Superior temporal gyrus (tissue), 1 donor: ENCODE measurements at regions not wholly inside any gene's neighbourhood (a gene's known extent, or its start where the extent isn't known, plus 50 kb on each side); places are given as distances from the start of the nearest gene placed in this dataset.
A peak's percentile ranks its signal among the peaks of the same experiment; 100 is the strongest.

ENCODE experiments used
- DNase-seq: peaks from one replicate; pipeline ENCODE4 v3.0.0-alpha.2; 2016; ENCODE audit errors: extremely low spot score

DNA sequence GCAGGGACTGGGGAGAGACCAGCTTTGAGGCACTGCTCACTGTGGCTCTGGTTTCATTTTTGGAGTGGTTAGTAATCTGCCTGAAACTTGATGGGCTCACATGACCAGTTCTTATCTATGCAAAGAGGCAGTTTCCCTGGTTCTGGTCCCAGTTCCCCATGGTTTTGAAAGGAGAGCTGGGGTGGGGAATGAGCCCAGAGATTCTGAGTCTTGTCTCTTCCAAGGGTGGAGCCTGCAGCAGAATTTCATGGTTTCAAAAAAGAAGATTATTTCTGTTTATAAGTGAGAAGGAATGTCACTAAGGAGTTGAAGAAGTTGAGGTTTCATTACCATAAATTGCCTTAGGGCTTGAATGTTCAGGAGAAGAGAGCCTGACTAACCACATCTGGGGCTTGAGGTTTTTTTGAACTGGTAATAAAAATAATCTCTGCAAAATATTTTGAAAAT, 190.2 kb upstream of the HABP2 start:
- no peak for DNase-seq

DNA sequence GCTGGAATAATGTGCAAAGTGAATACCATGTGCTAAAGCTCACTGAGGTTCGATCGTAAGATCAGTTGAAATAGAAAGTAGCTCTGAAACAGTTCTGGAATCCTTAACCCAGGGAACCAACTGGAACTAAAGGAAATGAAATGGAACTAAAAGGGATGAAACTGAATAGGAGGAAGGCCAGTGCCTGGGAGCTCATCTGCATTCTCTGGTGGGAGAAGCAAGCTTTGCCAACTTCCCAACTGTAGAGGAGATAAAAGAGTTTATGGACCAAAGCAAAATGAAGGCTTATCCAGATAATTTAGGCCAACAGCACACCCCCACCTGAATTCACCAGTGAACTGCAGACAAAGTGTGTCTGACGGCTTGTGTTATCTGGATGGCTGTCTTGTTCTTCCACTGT, 188.6 kb upstream of the HABP2 start:
- no peak for DNase-seq

DNA sequence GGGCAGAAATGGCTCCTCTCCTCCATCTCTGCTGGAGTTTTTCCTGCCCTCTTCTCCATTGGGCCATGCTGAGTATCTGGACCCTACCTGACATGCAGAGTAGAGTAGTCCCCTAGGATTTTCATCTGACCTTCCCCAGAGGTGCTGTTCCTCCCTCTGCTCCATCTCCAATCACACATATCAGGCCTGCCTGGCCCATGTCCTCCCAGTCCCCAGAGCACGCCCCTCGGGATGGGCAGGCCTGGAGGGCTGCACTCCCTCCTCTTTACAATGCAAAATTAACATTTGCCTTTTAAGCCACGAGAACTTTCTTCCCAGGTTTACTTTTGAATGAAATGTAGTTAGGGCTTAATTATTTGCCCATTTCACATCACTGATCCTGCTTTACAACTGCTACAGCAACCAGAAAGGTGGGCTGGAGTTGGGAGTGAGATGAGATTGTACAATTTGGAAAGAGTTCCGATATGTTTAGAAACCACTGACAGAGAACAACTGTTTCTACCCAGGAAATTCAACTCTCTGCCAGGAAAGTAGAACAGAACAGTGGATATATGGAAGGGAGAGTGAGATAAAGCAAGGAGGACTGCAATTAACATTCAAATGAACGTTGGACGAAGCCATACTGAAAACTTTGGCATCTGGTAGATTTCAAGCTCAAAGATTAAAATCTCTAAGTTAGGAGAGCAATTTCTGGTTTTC, 184.0 kb upstream of the HABP2 start:
- no peak for DNase-seq

DNA sequence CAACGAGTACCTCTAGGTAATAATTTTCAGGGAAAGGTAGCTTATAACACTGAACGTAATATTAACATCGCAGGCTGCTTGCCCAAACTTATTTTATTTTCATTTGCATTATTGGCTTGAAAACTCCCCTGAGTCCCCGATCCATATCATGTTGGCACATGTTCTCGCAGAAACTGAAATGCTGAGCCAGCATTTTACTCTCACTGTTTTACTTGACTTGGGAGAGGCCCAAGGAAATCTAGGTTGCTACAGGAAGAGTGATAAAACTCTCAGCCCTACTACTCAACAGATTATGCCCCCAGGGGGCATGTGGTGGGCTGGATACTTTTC, 183.5 kb upstream of the HABP2 start:
- DNase-seq, result peak; percentile 14

DNA sequence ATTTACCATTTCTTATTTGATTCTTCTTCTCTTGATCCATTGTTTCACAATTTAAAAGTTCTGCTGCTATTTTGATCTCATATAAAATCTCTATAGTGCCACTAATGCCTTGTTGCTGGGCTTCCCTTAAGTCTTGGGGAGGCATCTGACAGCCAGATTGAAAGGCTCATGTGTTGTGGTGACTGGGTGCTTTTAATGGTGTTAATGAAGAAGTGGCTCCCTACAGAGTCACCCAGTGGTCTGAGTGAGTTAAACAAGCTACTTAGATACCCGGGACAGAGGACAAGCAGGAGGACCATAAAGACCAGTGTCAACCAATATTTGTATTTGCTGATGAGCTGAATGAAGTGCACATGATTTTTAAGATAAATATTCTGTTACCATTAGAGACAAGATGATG, 176.4 kb upstream of the HABP2 start:
- DNase-seq, result no peak

DNA sequence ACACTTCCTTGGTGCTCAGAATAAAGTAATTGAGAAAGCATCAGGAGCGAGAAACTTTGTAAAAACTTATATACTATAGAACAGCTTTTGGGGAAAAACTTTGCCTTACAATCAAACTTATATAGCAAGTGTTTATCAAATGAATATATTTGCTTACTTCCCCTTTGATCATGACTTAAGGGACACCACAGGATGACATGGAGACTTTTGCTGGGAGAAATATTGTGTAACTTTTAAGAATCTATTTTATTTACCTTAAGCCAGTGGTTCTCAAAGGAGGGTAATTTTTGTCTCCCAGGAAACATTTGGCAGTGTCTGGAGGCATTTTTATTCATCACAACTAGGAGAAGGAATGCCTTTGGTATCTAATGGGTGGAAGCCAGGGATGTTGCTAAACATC, 173.8 kb upstream of the HABP2 start:
- no peak for DNase-seq

DNA sequence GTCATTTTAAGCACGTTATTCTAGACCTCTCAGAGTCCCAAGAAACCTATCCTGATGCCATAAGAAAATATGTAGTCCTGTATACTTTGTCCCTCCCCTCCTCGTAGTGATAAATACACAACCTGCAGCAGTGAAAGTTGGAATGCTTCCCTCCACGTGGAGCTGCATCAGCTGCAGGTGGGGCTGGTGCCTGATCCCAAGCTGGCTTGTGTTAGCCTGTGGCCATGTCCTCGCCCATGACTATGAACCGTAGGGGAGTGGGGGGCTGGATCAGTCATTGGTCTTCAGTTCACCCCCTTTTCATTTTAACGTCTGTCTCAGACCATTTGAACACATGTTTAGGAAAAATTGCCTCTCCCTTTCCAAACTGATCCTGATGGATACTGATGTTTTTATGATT, 171.4 kb upstream of the HABP2 start:
- no peak for DNase-seq

DNA sequence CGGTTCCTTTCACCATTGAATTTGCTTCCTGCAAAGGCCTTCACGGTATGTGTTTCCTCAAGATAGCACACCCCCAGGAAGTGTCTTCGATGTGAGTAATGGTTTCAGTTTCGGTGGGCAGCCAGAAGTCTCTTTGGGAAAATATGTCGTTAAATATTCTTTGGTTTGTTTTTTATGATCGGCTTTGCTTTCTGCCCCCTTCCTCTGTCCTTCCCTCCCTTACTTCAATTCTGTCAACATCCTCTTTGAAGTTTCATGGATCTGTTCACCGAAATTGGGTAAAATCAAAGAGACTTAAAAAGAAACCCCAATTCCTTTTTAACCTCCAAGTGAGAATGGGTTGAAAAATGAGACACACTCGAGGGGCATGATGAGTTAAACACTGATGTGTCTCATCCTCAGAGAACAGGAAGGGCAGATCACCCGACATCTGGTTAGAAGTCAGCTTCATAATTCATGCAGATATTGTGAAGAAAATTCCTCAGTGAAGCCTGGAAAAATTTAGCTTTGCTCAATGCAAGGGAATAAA, 170.8 kb upstream of the HABP2 start:
- no peak for DNase-seq

DNA sequence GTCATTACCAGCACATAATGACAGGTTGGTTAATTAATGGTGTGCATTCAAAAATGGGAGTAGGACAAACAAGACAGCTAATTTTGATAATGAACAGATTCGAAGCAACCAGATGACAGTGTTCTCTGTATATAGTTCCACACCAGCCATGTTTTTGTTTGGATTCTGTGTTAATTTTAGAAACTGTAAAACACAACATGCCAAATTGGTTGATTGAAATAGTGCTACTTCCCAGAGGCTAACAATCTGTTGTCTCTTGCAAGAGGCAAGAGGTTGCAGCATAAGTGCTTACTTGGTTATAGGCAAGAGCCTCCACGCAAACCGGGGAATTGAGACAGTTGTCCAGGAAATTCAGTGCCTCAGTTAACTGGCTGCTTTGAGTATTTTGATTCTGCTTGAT, 170.2 kb upstream of the HABP2 start:
- no peak for DNase-seq

DNA sequence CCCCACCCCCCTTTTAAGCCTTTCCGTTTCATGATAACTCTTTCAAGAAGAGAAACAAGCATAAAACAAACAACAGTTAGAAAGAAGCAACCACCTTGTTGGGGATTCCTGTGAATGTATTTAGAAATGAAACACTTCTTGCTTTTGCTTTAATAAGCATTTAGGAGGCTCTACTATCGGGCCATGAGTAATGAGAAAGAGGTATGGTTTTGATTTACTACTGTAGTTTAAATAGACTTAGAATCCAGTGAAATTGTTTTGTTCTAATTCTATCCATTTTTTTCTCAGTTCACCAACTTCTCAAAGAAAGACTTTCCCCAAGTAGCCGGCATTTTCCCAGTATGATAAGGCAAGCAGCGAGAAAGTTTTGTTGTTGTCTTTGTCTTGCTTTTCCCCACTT, 168.7 kb upstream of the HABP2 start:
- DNase-seq, result no peak

DNA sequence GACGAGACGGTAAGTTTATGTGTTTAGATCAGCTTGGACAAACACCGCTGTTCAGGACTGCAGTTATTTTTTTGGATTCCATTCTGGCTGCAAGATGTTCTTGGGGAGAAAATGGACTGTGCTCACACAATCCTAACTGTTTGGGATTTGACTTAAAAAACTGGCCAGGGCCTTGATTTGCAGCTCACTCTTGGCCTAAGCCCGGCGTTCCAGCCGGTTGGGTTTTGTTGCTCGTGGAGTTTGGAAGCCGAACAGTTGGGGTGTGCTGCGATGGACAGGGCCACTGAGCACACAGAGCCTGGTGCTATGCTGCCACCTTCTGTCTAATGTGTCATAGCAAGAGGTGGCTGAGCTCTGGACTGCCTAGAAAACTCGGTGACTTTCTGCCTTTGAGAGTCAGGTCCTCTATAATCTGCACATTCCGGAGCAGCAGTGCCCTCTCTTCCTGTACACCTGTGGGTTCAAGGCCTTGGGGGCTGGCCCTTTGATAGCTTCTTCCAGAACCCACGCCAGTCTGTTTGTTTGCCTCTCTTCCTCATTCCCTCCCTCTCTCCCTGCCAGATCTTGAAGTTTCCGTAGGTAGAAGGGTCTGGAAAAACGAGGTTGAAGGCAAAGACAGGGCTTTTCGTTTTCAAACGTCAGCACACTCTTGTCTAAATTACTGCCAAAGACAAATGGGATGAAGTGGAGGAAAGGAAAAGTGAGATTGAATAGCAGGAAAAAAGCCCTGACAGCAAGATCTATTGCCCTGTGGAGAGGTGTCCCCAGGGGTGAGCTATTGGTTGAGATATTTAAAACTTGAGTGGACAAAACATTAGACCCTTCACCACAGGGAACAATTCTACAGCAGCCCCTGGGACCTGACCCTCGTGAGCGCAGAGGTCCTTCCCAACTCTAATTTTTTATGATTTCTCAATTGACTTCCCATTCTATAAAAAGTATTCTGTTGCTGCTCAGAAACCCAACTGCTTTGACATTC, 167.5 kb upstream of the HABP2 start:
- DNase-seq, result peak; percentile 94

DNA sequence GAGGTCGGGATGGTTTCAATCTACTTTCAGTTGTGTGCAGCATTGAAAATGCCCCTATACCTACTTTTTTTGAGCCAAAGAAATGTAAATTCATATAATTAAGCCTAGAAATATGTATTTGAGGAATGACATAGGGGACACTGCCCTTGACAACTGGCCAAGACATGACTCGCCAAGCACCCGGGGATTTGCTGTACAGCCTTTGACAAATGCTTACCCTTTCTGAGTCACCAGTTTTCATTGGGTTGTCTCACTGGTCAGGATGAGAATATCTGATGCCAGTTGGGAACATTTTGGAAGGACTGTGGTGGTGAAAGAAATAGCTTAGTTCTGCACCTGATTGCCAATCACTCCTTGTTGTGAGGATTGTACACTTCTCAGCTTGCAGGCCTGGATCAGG, 166.8 kb upstream of the HABP2 start:
- no peak for DNase-seq

DNA sequence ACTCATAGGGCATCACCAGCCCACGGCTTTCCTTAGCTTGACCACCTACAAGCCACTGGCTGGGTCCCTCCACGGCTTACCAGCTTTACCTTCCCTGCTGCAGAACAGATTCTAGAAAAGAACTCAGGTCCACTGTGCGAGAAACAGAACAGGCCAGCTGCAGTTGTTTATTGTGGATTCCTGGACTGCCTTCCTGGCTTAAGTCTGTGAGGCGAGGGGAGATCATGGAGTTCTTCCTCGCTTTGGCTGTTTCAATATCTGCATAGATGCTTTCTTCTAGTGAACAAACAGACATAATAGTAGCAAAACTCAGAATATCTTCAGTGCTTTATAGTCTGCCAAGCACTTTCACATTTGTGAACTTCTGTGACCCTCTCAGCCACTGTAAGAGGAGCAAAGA, 162.9 kb upstream of the HABP2 start:
- DNase-seq, result no peak

DNA sequence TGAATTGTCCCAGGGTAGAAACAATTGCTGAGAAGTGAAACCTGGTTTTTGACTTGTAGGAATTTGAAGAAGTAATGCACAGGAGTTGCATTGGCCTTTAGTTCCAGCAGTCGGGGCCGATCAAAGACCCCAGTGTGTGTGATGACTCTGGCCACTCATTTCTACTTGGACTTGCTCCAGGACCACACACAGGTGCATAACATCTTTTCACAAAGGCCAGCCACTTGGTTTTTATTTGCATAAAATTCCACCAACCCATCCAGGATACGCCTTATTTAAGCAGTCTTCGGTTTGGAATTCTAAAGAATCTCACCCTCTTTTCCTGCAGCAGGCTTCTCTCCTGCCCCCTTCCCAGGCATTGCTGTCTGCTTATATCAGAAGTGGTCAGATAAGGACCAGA, 162.0 kb upstream of the HABP2 start:
- DNase-seq, result no peak

DNA sequence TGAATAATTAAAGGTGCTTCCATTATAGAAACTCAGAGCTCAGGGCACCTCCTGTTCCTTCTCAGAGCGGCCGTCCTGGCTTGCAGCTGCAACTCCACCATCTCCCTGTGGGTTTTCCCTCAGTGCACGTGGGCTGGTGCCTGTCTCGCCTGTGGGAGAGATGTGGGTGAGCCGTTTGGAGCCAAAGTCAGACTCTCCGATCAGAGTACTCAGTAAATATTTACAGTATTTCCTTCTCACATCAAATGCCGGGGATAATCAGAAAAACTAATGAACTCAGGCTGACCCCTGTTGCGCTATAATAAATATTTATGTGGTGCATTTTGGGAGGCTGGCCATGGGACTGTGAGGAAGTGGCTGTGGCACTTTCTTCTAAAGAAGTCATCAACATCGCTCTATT, 155.8 kb upstream of the HABP2 start:
- DNase-seq, result no peak

DNA sequence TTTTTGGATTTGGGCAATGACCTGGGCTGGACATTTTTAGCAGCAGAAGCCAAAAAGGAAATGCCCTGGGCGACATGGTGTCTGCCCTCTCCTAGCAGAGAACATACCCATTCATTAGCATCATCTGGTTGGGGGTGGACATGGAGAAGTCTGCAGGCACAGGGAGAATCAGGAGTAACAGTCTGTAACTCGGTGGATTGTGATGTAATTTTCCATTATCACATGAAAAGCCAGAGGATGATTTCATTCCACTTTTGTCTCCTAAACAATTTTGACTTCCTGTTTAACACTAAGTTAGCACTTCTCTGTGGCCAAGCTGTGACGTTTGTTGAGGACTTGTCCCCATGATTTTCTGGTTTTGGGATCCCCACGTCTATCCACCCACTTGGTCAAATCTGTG, 153.8 kb upstream of the HABP2 start:
- no peak for DNase-seq

DNA sequence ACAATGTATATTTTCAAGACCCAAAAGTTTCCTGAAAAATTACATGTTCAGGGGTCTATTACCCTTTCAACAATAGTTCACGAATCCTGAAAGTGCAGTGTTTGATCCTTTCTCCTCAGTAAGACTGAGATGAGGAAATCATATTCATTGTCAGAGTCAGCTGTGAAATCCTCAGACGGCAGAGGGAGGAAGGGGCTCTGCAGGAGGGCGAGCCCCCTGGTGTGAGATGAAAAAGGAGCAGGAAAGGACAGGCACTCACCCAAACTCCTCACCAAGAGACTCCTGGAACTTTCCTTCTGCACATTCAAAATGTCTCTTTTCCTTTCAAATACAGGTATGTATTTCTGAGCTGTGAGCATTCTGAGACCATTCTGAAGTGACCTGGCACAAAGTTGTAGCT, 150.3 kb upstream of the HABP2 start:
- no peak for DNase-seq

DNA sequence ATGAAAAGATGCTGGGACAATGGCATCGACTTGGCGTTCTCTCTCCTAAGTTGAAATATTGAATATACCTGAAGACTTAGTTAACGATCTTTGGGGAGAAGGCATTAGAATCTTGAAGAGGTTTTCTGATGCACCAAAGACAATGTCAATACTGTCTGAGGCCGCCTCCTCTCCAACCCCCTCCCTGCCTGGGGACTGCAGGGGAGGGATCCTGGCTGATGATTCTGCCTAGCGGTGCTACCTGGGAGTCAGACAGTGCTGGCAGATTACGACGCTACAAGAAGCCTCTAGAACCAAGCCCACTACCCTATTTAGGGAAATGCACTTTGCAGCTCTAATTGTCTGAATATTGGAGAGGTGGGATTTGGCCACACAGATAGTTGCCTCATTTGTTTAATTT, 145.6 kb upstream of the HABP2 start:
- no peak for DNase-seq

DNA sequence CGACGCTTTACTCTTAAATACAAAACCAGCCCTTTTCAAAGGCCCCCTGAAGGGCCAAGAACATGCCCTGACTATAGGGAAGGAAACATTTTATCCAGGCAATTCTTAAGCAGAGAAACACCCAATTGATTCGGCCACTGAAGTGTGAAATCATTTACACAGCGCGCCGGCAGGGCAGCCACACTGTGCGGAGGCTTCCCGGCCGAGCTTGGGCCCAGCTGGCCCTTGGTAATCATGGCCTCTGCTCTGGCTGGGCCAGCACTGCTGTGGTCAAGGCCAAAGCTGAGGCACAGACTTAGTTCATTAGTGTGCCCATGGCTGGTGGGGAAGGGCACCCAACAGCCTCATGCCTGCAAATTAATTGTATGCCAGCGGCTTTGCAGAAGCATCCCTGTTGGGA, 143.7 kb upstream of the HABP2 start:
- DNase-seq, result no peak

DNA sequence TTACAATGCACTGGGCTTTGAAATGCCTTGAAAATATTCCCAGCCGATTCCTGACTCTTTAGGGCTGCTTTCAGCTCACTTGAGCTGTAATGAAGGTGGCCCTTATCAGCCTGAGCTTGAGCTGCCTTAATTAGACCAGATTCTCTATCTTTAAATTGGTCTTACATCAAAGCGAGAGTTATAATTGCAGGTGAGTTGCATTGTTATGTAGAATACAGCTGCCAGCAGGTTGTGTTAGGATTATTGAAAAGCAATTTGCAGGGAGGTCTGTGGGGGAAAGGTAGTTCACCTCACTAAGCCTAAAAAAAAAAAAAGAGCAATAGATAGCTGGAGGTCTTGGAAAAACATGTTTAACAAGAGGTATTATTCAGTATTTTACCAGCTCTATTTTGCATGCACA, 142.2 kb upstream of the HABP2 start:
- DNase-seq, result no peak

DNA sequence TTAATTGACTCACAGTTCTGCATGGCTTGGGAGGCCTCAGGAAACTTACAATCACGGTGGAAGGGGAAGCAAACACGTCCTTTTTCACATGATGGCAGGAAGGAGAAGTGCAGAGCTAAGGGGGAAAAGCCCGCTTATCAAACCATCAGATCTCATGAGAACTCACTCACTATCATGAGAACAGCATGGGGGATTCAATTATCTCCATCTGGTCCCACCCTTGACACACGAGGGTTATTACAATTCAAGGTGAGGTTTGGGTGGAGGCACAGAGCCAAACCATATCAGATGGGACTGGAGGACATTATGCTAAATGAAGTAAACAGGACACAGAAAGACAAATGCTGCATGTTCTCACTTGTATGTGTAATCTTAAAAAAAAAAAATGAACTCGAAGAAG, 141.4 kb upstream of the HABP2 start:
- no peak for DNase-seq

DNA sequence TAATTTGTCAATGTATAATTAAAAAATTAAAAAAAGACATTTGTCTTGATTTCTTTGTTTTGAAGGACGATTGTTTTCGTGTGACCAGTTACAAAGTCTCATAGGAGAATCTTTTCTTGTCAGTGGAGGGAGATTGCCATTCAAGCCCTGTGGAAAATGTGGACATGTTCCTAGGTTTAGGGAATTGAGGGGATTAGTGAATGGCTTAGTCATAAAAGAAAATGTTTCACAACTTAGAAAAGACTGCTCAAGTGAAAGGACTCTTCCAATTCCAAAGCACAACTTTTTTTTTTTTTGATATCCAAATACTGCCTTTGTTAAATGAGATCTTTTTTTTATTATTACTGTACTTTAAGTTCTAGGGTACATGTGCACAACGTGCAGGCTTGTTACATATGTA, 140.7 kb upstream of the HABP2 start:
- no peak for DNase-seq

DNA sequence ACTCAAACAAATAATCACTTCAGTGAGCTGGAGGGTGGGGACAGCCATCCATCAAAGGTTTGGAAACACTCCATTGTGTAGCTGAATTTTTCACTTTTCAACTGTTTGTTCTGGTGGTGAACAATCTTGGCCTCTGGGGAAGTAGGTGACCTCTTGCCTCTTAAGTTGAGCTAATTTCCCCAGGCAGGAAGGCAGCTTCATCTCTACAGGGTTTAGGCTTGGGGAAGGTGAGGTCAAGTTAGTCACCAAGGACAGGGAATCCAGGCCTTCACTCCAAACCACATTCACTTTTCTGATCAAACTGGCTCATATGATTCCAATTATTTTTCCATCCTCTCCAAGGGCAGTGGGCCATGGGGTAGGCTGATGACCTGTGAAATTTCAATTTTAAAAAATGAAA, 138.3 kb upstream of the HABP2 start:
- DNase-seq, result no peak
